M059J (cell line): ENCODE measurements at regions not wholly inside any gene's neighbourhood (a gene's known extent, or its start where the extent isn't known, plus 50 kb on each side); places are given as distances from the start of the nearest gene placed in this dataset.
A peak's percentile ranks its signal among the peaks of the same experiment; 100 is the strongest.

Experiments used
- DNase-seq: peaks from one replicate; pipeline ENCODE4 v3.0.0-alpha.2; 2012; ENCODE audit warnings: low read depth

DNA sequence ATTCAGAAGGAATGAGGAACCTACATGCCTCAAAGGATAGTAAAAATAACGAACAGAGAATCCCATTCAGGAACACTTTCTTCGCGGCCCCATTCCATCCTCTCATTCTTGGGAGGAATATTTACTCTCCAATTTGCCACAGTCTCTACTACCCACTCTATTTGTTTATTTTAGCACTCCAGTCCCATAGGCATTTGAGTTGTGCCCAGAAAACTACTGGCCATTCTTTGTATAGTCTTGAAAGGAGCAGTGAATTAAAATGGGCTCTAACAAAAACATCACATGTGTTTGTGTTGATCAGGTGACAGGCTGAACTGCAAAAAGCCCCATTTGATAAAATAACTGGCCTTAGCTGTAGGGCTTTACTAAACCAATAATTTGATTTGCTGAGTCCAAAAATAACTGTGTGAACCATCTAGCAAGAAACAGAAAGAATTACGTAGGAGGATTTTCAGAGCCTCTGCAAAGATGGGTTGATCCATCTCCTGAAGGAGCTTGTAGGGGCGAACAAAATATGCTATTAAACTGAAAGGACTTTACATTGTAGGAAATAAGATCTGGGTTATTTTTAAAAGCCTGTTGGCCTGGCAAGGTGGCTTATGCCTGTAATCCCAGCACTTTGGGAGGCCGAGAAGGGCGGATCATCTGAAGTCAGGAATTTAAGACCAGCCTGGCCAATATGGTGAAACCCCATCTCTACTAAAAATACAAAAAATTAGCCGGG is 142.3 kb upstream of the CPNE8 start:
- DNase-seq = no peak

DNA sequence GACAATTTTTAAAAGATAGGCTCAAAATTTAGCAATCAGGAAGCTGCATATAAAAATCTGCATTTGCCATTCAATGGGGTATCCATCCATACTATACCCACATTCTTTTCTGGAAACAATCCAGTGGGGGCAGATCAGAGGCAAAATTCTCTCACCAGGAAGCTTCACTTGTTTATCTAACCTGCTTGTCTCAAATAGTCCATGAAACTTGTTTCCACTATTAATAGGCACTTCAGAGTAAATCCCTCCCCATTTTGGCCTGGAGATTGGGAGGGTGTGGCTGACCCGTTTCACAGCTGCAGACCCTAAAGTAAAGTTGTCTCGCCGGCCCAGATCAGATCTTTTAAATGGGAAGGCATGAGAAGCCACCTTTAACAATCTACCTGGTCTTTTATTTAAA is 139.4 kb upstream of the CPNE8 start:
- DNase-seq = no peak

DNA sequence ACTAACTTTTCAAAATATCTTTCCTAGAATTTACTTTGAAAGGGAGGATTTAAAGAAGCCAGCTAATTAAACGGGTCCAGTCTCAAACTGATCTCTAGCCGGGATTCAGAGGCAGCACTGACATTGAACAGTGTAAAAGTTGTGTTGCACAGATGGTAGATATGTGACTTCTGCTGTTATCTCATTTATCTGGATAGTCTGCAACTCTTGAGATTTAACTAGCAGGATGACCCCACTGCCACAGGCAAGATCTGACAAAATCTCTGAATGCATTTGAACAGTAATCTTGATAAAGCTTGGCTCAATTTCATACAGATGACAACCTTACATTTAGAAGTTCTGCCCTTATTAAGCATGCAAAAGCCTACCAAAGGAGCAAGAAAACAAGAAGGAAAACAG is 138.0 kb upstream of the CPNE8 start:
- DNase-seq = no peak

DNA sequence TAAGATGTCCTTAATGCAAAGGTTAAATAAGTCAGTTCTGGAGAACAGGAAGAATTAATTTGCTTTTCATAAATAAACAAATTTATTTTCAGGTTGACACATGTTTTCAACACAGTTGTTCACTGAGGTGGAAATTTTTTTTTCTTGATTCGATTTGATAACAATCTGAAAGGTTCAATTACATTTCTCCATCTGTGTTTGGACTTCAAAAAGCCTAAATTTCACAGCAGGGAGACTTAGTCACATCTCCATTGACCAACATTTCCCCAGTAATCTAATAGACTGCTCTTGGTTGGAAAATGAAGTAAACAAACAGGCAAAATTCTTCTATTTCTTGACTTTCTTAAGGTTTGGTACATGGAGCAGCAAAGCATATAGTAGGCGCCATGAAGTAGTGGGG is 134.9 kb upstream of the CPNE8 start:
- DNase-seq = no peak

DNA sequence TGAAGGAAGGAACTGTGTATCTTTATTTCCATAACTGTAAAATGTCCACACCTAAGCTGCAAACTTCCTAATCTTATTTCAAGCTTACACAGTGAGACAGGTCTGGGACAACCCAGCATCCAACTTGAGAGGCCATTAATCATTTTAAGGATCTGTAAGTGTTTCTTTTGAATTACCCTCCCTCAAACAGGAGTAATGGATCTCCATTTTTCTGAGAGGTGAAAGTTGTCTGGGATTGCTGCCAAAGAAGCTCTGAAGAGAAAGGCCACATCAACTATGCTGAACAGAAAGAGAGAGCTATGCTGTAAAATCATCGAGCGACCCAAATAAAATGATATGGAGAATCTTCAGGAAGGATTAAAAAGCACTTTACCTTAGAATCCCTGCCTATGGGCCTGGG is 131.7 kb upstream of the CPNE8 start:
- no peak for DNase-seq

DNA sequence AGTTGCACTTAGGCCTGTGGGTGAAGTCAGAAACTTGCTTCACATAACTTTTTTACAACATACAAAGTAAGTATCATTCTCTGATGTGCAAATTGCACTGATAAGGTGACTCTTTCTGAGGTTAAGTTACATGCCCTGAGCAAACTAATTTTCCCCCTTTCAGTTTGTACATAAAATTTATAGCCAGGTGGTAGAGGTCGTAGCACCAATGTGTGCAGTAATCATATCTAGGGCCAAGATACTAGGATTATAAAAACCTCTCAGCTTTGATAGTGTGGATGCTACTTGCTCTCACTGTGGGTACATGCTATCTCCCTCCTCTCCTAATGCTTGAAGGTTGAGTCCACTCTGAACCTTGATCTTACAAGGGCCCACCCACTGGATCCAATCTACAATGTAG is 130.7 kb upstream of the CPNE8 start:
- DNase-seq = no peak

DNA sequence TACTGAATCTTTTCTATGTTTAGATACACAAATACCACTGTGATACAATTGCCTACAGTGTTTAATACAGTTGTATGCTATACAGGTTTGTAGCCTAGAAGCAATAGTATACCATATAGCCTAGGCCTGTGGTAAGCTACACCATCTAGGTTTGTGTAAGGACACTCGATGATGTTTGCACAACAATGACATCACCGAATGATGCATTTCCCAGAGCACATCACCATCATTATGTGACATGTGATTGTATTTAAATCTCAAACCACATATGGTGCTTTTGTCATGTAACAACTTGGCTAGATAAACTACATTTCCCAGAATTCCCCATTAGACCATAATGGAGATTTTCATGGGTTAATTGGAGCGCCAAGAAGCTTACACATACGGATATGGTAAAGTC is 128.4 kb upstream of the CPNE8 start:
- DNase-seq = no peak

DNA sequence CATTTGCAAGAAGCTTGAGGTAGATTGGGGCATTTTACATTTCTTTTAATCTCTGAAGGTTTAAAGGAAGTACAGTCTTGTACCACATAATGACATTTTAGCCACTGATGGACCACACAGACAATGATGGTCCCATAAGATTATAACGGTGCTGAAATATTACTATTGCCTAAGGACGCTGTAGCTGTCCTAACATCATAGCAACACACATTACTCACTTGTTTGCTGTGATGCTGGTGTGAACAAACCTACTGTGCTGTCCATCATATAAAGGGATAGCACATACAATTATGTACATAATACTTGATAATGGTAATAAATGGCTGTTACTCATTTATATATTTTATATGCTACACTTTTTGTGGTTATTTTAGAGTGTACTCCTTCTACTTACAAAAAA is 127.1 kb upstream of the CPNE8 start:
- DNase-seq = no peak

DNA sequence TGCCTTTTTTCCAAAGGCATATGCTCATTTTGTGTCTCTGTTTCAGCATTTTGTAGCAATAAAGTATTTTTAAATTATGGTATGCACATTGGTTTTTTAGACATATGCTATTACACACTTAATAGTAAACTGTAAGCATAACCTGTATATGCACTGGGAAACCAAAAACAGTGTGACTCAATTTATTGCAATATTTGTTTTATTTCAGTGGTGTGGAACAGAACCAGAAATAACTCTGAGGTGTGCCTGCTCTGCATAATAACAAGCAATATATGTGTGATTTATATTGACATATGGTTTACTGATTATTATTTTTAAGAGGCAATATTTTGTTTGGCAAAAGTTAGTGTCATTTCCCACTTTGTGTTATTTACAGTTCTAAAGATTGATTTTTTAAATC is 126.6 kb upstream of the CPNE8 start:
- no peak for DNase-seq

DNA sequence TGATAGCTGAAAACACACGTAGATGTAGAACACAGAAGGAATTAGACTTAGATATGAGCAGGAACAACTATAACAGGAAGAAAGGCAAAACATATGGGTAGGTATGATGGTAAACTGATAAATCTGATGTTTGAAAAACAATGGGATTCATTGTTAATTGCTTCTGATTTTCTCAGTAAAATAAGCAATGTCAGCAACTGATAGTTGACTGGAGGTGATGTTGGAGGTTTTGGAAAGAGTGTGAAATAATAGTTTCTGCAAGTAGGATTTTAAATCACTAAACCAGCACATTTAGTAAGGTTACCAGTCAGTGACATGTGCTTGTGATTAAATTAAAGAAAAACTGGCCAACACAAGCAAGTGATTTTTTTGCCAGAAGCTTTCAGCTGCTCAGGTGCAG is 123.0 kb upstream of the CPNE8 start:
- no peak for DNase-seq

DNA sequence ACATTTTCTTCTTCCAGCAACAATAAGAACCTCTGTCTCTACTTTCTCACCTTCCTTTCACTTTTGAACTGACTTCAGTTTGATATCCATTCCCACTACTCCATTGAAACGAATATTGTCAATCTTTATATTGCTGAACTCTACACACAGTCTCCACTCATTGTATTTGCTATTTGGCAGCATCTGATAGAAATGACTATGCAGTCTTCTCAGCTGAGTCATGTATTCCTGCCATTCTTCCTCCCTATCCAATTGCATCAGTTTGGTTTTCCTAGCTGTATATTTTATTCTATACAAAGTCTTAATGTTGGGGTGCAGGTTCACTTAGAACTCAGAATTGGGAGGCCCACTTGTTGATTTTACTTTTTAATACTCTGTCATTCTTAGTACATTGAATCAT is 107.5 kb upstream of the CPNE8 start:
- no peak for DNase-seq

DNA sequence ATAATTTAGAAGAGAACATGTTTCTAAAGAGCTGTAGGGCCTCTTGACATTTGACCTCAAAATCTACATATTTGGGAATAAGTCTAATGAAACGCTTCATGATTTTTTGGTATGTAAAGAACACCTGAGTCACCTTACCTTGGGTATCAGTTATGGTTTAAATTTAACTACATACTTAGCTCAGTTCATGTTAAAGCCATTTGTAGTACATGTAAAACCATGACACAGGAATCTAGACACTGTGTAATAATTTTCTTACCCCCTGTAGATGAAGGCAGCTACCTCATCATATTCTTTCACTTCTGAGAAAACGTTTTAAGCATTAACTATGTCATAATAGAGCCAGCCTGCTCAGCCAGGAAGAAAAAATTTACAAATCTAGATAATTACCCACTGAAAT is 105.8 kb upstream of the CPNE8 start:
- no peak for DNase-seq

DNA sequence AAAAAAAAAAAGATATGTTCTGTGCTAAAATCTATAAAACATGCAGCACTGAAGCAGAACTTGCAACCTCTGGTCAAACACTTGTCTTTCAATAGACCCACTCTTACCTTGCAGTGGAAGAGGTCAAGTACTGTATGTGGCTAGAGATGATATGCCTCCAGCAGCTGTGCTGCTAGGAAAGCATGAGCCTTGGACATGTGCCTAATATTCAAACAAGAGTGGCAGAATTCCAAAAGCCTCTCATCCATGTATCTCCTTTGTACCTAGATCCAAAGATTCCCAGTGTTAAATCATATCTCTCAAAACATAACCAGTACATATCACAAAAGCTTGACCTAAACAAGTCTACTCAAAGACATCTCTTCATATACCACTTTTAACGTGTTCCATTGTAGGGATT is 105.0 kb upstream of the CPNE8 start:
- no peak for DNase-seq

DNA sequence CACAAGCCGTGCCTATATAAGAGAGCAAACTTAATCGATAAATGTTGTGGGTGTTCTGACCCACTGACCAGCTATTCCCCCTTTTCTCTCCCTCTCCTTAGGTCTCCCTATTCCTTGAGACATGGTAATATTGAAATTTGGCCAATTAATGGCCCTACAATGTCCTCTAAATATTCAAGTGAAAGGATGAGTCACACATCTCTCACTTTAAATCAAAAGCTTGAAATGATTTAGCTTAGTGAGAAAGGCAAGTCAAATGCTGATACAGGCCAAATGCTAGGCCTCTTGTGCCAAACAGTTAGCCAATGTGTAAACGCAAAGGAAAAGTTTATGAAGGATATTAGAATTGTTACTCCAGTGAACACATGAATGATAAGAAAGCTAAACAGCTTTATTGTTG is 102.2 kb upstream of the CPNE8 start:
- DNase-seq = no peak

DNA sequence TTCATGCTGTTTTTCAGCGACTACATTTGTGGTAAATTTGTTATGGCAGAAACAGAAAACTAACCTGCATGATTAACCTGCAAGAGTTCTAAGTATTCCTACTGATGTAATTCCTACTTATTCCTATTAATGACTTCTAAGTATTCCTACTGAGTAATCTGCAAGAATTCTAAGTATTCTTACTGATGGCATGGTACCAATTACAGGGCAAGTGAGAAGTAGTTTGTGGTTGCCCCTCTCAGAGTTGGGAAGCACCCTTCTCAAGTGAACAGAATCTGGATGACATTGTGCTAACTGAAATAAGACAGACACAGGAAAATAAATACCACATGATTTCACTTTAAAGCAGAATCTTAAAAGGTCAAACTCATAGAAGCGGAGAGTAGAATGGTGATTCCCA is 100.9 kb upstream of the CPNE8 start:
- peak; percentile 7 for DNase-seq

DNA sequence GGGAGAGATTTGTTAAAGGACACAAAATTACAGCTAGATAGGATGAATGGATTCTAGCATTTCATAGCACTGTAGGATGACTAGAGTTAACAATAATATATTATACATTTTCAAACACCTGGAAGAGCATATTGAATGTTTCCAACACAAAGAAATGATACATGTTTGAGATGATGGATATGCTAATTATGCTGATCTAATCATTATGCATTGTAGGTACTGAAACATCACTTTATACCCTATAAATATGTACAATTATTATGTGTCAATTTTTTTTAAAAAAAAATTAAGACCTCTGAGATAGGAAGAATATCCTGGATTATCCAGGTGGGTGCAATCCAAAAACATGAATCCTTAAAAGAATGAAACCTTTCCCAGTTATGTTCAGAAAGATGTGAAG is 100.3 kb upstream of the CPNE8 start:
- no peak for DNase-seq

DNA sequence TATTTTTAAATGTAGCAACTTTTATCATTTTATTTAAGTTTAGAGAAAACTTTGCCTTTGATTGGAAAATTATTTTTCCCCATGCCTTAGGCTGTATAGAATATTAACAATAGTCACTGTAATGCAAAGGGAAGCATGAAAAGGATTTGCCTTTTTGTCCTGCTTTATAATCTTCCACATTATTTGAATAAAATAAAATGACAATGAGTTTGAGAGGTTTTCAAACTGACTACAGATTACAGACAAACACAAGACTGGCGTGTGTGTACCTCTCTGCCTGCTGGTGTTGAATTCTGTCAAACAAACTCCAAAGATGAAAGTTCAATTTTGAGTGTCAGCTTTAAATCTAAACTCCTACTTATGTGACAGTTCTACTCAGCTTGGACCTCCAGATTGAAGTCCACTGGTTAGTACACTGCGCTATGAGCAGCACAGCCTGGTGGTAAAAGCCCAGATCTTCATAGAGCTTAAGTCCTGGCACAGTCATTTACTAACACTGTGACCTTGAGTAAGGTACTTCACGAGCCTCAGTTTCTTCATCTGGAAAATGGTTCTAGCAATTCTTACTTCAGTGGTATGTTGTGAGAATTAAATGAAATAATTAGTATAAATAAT is 98.3 kb upstream of the CPNE8 start:
- DNase-seq = no peak

DNA sequence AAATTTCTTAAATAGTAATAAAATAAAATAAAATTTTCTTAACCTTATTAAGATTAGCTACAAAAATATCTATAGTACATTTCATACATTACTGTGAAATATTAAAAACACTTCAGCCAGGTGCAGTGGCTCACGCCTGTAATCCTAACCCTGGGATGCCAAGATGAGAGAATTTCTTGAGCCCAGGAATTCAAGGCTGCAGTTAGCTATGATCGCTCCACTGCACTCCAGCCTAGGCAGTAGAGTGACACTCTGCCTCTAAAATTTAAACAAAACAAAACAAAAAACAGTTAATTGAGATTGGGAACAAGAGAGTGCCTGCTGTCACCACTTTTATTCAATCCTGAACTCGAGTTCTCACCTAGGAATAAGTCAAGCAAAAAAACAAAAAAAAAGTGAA is 95.0 kb upstream of the CPNE8 start:
- DNase-seq = no peak

DNA sequence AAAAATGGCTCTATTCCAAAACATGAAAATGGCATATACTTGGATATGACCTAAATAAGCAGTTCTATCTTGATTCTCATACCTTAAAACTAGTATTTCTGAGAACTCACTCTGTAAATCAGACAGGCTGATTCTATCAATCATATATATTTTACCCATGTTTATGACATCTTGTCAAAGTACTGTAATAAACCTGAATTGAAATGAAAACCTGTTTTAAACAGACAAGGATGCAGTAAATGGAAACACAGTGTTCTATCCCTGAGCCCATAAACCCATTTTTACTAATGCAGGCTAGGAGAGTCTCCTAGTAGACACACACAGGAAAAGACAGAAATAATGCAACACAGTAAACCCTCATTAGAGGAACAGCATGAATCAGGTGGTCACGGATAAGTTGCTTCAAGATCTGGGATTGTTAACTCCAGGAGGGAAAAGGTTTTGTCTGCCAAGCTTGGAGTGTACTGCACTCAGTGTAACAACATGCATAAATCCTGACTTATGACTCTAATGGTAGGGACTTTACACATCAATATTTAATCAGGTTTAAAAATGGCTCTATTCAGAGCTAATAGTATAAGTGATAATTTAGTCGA is 93.6 kb upstream of the CPNE8 start:
- DNase-seq = no peak

DNA sequence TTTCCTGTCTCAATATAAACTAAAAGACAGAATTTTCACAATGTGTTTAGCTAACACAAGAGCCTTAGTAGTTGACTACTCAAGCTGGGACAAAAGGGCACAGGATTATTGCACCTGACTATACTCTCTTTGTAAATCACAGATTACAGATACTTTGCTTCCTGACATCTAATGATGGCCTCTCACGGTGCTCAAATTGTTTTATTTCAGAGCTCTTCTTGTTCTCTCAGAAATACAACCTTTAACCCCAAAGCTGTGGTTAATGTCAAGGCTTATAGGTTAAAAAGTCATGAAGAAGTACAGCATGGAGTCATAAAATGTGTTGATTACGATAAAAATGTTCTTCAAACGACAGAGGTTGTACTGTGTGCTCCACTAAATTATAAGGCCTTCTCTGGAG is 89.9 kb upstream of the CPNE8 start:
- DNase-seq = no peak

DNA sequence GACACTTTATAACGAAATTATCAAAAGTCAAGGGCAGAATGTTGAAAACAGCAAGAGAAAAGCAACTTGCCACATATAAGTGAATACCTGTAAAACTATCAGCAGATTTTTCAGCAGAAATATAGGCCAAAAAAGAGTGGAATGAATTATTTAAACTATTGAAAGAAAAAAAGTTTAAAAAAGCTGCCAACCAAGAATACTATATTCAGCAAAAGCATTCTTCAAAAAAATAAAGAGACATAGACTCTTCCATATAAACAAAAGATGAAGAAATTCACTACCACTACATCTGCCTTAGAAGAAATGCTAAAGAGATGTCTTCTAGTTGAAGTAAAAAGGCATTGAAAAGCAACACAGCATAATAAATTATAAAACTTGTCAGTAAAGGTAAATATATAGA is 80.6 kb upstream of the CPNE8 start:
- no peak for DNase-seq

DNA sequence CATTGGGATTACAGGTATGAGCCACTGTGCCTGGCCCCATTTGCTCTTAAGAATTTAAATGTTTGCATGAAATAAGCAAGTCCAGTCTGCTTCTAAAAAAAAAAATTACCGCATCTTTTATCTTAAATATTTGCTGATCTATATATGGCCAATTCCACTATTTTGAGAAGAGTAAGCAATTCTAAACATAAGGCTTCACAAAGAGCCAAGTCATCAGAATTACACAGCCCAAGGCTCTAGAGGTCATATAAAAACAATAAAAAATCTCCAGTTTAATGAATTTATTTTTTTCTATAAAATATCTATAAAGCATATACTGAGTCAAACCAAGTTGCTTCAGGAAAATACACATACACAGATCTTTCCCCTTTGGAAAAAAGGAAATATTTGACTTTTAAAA is 79.0 kb upstream of the CPNE8 start:
- no peak for DNase-seq

DNA sequence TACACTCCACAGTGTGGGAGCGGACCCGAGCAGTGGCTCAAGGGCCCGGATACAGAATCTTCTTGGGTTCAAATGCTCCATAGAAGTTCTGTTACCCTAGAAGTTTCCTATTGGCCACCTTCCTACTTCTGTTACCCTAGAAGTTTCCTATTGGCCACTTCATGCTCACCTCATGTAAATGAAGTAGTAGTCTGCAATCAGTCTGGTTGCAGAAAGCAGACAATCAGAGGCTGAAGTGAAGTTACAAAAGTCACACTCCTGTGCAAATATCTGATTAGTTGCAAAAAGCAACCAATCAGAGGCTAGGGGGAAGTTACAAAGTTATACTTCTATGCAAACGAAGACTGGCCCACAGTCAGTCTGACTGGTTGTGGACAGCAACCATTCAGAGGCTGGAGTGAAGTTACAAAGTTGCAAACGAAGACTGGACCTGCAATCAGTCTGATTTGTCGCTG is 77.8 kb upstream of the CPNE8 start:
- DNase-seq = peak; percentile 44

DNA sequence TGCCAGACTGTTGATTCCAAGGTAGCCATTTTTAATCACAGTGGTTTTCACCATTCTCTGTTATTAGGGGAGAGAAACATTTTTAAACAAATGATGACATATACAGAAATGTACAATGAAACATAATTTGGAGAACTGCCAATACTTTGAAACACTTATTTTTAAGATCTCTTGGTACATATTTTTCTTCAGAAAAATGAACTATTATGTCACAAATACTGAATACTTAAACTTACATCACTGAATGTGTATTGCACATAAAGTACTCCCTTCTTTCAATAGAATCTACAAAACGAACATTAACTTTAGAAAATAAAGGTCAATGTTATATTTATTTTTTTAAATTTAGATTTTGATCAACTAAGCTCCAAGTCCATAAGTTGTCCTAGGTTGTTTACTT is 71.7 kb upstream of the CPNE8 start:
- DNase-seq = no peak
